NT2/D1 (cell line): ENCODE measurements at regions not wholly inside any gene's neighbourhood (a gene's known extent, or its start where the extent isn't known, plus 50 kb on each side); places are given as distances from the start of the nearest gene placed in this dataset.

Experiments
- SUZ12 ChIP-seq: IDR thresholded peaks from 2 replicates; pipeline ENCODE4 v1.6.1; 2011; ENCODE audit not compliant: insufficient read length, insufficient read depth; ENCODE audit errors: extremely low read depth
- YY1 ChIP-seq: IDR thresholded peaks from 2 replicates; pipeline ENCODE4 v1.6.1; 2011; ENCODE audit not compliant: insufficient read length, insufficient read depth
- ZNF274 ChIP-seq: IDR thresholded peaks from 2 replicates; pipeline ENCODE4 v1.6.1; 2011; ENCODE audit warnings: mild to moderate bottlenecking, low read depth, low read length

GRCh38 chr11:34769224-34769623 lies 147.0 kb downstream of the APIP start:
- no peak for TF ChIP-seq ZNF274
- TF ChIP-seq SUZ12, result no peak
- no peak for TF ChIP-seq YY1
